ENCODE measurements at regions not wholly inside any gene's neighbourhood (a gene's known extent, or its start where the extent isn't known, plus 50 kb on each side); places are given as distances from the start of the nearest gene placed in this dataset.

GRCh38 chr11:11070976-11071375 lies 213.1 kb upstream of the ZBED5 start (continued):
- TF ChIP-seq MAX (IDR thresholded peaks at IDR 0.05) (no peak), BACH1 (IDR thresholded peaks at IDR 0.05; ENCODE audit: low read length) (no peak)

Measured in H1 (cell line).